ENCODE measurements at regions not wholly inside any gene's neighbourhood (a gene's known extent, or its start where the extent isn't known, plus 50 kb on each side); places are given as distances from the start of the nearest gene placed in this dataset.
A peak's percentile ranks its signal among the peaks of the same experiment; 100 is the strongest.

GRCh38 chr4:26218677-26219605 lies 101.9 kb upstream of the RBPJ start:
- Histone ChIP-seq H2AFZ (ENCODE audit: insufficient read depth, low read depth, low read length, poor library complexity, severe bottlenecking) (no peak overlapping the region), H3K9me3 (replicated peaks in 1 of 2; ENCODE audit: control insufficient read depth in 1 of 2, insufficient read depth in 1 of 2, low read length in 2 of 2) (no peaks in the 10 kb centered on the region), H3K4me1 (ENCODE audit: control insufficient read depth in 1 of 2, insufficient read depth in 2 of 2, low read length in 2 of 2) (peaks cover 28 to 31% of the 10 kb centered on the region in 2 donors), H3K36me3 (replicated peaks in 1 of 2; ENCODE audit: control insufficient read depth in 1 of 2, insufficient read depth in 2 of 2, low read length in 2 of 2) (no peaks in the 10 kb centered on the region), H3K27ac (ENCODE audit: low read depth in 1 of 2, low read length in 2 of 2) (peak overlapping the region; percentile 96 to 99), H3K4me3 (replicated peaks in 1 of 3; ENCODE audit: low read depth in 2 of 3, low read length in 3 of 3) (peak overlapping the region in 1 of 3 experiments; percentile 48), H3K4me2 (replicated peaks; ENCODE audit: extremely low read depth, low read length, poor library complexity, severe bottlenecking) (peak overlapping the region; percentile 34), H3K9ac (ENCODE audit: insufficient read depth, low read length, poor library complexity, severe bottlenecking) (peak overlapping the region; percentile 86), H4K20me1 (ENCODE audit: insufficient read depth, low read length) (no peaks in the 10 kb centered on the region), H3K79me2 (ENCODE audit: insufficient read depth, low read length) (no peaks in the 10 kb centered on the region), H3K27me3 (ENCODE audit: control insufficient read depth in 2 of 2, insufficient read depth in 2 of 2, low read length in 2 of 2) (no peaks in the 10 kb centered on the region)
- Mint-ChIP-seq H3K4me3 (peak overlapping the region; percentile 70 to 82), H3K27me3 (ENCODE audit: low read depth in 3 of 3) (peaks cover 0 to 13% (median 8%) of the 10 kb centered on the region in 3 donors), H3K36me3 (peaks cover 0 to 6% of the 10 kb centered on the region in 2 donors), H3K27ac (peak overlapping the region; percentile 99 to 100 (median 99)), H3K9me3 (peaks cover 0 to 3% (median 0%) of the 10 kb centered on the region in 7 donors), H3K4me1 (peaks cover 44% of the 10 kb centered on the region)
- WGBS (ENCODE audit: insufficient coverage): 100% methylated on average over 1 of the region's 12 CpGs
- DNase-seq: peak; percentile 66 to 77 (median 75)
- intact Hi-C loops (cut with micrococcal nuclease): loop anchor here (5.0 to 10.0 kb wide), 6 partner anchors 38 to 142 kb away; no protein-coding TSS in a partner anchor
- TF ChIP-seq, protein P1, sequence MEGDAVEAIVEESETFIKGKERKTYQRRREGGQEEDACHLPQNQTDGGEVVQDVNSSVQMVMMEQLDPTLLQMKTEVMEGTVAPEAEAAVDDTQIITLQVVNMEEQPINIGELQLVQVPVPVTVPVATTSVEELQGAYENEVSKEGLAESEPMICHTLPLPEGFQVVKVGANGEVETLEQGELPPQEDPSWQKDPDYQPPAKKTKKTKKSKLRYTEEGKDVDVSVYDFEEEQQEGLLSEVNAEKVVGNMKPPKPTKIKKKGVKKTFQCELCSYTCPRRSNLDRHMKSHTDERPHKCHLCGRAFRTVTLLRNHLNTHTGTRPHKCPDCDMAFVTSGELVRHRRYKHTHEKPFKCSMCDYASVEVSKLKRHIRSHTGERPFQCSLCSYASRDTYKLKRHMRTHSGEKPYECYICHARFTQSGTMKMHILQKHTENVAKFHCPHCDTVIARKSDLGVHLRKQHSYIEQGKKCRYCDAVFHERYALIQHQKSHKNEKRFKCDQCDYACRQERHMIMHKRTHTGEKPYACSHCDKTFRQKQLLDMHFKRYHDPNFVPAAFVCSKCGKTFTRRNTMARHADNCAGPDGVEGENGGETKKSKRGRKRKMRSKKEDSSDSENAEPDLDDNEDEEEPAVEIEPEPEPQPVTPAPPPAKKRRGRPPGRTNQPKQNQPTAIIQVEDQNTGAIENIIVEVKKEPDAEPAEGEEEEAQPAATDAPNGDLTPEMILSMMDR (IDR thresholded peaks at IDR 0.05): no peak

DNA sequence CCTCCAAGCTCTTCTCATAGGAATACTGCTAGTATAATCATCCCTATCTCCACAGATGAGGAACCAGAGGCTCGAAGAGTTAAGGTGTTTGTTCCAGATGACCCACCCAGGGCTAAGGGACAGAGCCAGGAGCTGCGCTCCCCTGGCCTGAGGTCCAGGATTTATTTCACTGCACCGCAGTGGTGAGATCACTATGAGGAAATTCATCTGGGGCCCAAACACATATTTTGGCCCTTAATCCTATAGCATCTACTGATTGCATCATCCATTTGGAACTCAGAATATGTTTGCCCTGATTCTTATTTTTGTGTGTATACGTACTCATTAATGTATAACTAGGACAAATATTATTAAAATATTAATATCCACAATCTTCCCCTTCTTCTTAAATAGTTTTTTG lies 100.1 kb upstream of the RBPJ start:
- no peak overlapping the region for H2AFZ ChIP-seq (ENCODE audit: insufficient read depth, low read depth, low read length, poor library complexity, severe bottlenecking)
- no peak overlapping the region for H3K9ac ChIP-seq (ENCODE audit: insufficient read depth, low read length, poor library complexity, severe bottlenecking)
- Mint-ChIP-seq H3K9me3 (peaks cover 0 to 2% (median 0%) of the 10 kb centered on the region in 7 donors), H3K27me3 (ENCODE audit: low read depth in 3 of 3) (peaks cover 2 to 11% (median 4%) of the 10 kb centered on the region in 3 donors), H3K36me3 (peaks cover 0 to 6% of the 10 kb centered on the region in 2 donors), H3K27ac (no peak overlapping the region), H3K4me3 (no peak overlapping the region), H3K4me1 (peaks cover 38% of the 10 kb centered on the region)
- H3K4me1 ChIP-seq (ENCODE audit: control insufficient read depth in 1 of 2, insufficient read depth in 2 of 2, low read length in 2 of 2): peaks cover 28 to 31% of the 10 kb centered on the region in 2 donors
- no peak for DNase-seq
- H3K4me3 ChIP-seq (replicated peaks in 1 of 3; ENCODE audit: low read depth in 2 of 3, low read length in 3 of 3): no peak overlapping the region
- no peaks in the 10 kb centered on the region for H3K36me3 ChIP-seq (replicated peaks in 1 of 2; ENCODE audit: control insufficient read depth in 1 of 2, insufficient read depth in 2 of 2, low read length in 2 of 2)
- H3K4me2 ChIP-seq (replicated peaks; ENCODE audit: extremely low read depth, low read length, poor library complexity, severe bottlenecking): no peak overlapping the region
- H3K9me3 ChIP-seq (replicated peaks in 1 of 2; ENCODE audit: control insufficient read depth in 1 of 2, insufficient read depth in 1 of 2, low read length in 2 of 2): no peaks in the 10 kb centered on the region
- no peaks in the 10 kb centered on the region for H3K27me3 ChIP-seq (ENCODE audit: control insufficient read depth in 2 of 2, insufficient read depth in 2 of 2, low read length in 2 of 2)
- H3K79me2 ChIP-seq (ENCODE audit: insufficient read depth, low read length): no peaks in the 10 kb centered on the region
- TF ChIP-seq, protein P1 (IDR thresholded peaks at IDR 0.05): no peak
- 100% methylated on average over 1 of the region's 4 CpGs for WGBS (ENCODE audit: insufficient coverage)
- H3K27ac ChIP-seq (ENCODE audit: low read depth in 1 of 2, low read length in 2 of 2): no peak overlapping the region
- H4K20me1 ChIP-seq (ENCODE audit: insufficient read depth, low read length): no peaks in the 10 kb centered on the region
- intact Hi-C loops (cut with micrococcal nuclease): no loop called here

Data from CD14-positive monocyte (primary cell).